Mucosa of rectum (tissue), 2 donors: ENCODE measurements at regions not wholly inside any gene's neighbourhood (a gene's known extent, or its start where the extent isn't known, plus 50 kb on each side); places are given as distances from the start of the nearest gene placed in this dataset.

Experiments used
- H3K27ac ChIP-seq, 2 donors: one replicate each; pipeline ENCODE4 v1.7.0; 2013; ENCODE audit warnings: inconsistent platforms in 2 of 2, low read depth in 2 of 2, low read length in 2 of 2
- H3K27me3 ChIP-seq, 2 donors: one replicate each; pipeline ENCODE4 v1.7.0; 2013; ENCODE audit warnings: low read length in 2 of 2; ENCODE audit not compliant: control insufficient read depth in 2 of 2, insufficient read depth in 2 of 2
- H3K36me3 ChIP-seq, 2 donors: one replicate each; pipeline ENCODE4 v1.7.0; 2013; ENCODE audit warnings: low read length in 2 of 2; ENCODE audit not compliant: control insufficient read depth in 2 of 2, insufficient read depth in 2 of 2
- H3K4me1 ChIP-seq, 2 donors: one replicate each; pipeline ENCODE4 v1.7.0; 2013; ENCODE audit warnings: low read length in 2 of 2, mild to moderate bottlenecking in 1 of 2; ENCODE audit not compliant: control insufficient read depth in 2 of 2, insufficient read depth in 2 of 2
- H3K4me3 ChIP-seq, 2 donors: one replicate each; pipeline ENCODE4 v1.7.0; 2013; ENCODE audit warnings: low read length in 2 of 2
- H3K9ac ChIP-seq, 2 donors: one replicate each; pipeline ENCODE4 v1.7.0; 2013; ENCODE audit warnings: low read length in 2 of 2, low read depth in 1 of 2, mild to moderate bottlenecking in 1 of 2
- H3K9me3 ChIP-seq, 2 donors: one replicate each; pipeline ENCODE4 v1.7.0; 2013; ENCODE audit warnings: low read length in 2 of 2; ENCODE audit not compliant: control insufficient read depth in 2 of 2
- donor health status: healthy.
- donor health status: Normal muscosa, but diverticular disease.

DNA sequence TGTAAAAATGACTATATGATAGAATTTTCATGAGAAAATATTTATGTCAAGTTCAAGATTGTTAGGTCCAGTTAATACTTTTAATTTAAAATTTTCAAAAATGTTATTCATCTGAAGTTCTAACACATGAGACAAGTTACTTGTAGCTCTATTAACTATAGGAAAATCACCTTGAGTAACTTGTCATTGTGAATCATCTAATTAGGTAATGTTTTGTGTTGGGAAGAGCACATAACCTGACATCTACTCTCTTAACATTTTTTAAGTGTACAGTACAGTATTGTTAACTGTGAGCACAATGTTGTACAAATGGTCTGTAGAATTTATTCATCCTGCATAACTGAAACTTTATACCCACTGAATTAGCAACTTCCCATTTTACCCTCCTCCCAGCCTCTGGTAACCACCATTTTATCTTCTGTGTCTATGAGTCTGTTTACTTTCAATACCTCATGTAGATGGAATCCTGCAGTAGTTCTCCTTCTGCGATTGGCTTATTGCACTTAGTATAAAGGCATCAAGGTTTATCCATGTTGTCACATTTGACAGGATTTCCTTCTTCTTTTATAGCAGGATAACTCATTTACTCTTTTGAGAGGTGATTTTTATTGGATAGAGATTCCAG, 54.6 kb downstream of the ARL4A start:
- Histone ChIP-seq H3K36me3 (no peaks in the 10 kb centered on the region), H3K9ac (no peak overlapping the region), H3K4me1 (no peaks in the 10 kb centered on the region), H3K27ac (no peak overlapping the region), H3K9me3 (no peaks in the 10 kb centered on the region), H3K27me3 (no peaks in the 10 kb centered on the region), H3K4me3 (no peak overlapping the region)

GRCh38 chr7:12746211-12746610, 58.8 kb downstream of the ARL4A start:
- no peak overlapping the region for H3K4me3 ChIP-seq
- no peaks in the 10 kb centered on the region for H3K4me1 ChIP-seq
- H3K27ac ChIP-seq, result no peak overlapping the region
- H3K36me3 ChIP-seq, result no peaks in the 10 kb centered on the region
- no peaks in the 10 kb centered on the region for H3K27me3 ChIP-seq
- H3K9ac ChIP-seq, result no peak overlapping the region
- no peaks in the 10 kb centered on the region for H3K9me3 ChIP-seq

DNA sequence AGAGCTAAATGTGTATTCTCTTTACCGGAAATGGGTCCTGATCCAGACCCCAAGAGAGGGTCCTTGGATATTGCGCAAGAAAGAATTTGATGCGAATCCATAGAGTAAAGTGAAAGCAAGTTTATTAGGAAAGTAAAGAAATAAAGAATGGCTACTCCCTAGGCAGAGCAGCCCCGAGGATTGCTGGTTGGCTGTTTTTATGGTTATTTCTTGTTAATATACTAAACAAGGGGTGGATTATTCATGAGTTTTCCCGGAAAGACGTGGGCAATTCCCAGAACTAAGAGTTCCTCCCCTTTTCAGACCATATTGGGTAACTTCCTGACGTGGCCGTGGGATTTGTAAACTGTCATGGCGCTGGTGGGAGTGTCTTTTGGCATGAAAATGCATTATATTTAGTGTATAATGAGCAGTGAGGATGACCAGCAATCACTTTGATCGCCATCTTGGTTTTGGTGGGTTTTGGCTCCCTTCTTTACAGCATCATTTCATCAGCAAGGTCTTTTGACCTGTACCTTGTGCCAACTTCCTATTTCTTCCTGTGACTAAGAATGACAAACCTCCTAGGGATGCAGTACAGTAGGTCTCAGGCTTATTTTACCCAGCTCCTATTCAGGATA, 60.4 kb downstream of the ARL4A start:
- Histone ChIP-seq H3K4me3 (no peak overlapping the region), H3K9me3 (no peaks in the 10 kb centered on the region), H3K27me3 (no peaks in the 10 kb centered on the region), H3K36me3 (no peaks in the 10 kb centered on the region), H3K9ac (no peak overlapping the region), H3K27ac (no peak overlapping the region), H3K4me1 (no peaks in the 10 kb centered on the region)

DNA sequence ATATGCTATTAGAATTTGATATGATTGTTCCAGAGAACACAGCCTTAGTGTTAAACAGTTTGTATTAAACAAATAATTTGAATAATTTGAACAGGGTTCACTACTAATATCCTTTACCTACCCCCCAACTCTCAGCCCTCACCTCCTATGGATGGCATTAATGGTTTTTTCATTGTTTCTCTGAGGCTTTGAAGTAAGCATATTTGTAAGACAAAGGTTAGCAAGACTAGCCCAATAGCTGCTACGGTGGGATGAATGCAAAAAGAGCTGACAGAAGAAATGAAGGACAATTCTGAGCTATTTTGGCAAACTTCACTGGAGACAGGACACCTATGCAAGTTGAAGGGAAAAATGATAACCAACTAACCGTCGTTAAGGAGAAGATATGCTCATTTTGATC, 61.6 kb downstream of the ARL4A start:
- Histone ChIP-seq H3K4me1 (peaks cover 0 to under 1% of the 10 kb centered on the region in 2 donors), H3K4me3 (no peak overlapping the region), H3K27me3 (no peaks in the 10 kb centered on the region), H3K36me3 (no peaks in the 10 kb centered on the region), H3K9me3 (no peaks in the 10 kb centered on the region), H3K9ac (no peak overlapping the region), H3K27ac (no peak overlapping the region)

GRCh38 chr7:12749746-12750145, 62.3 kb downstream of the ARL4A start:
- H3K9ac ChIP-seq, result no peak overlapping the region
- no peaks in the 10 kb centered on the region for H3K36me3 ChIP-seq
- H3K27ac ChIP-seq, result no peak overlapping the region
- H3K4me3 ChIP-seq, result no peak overlapping the region
- no peaks in the 10 kb centered on the region for H3K27me3 ChIP-seq
- H3K9me3 ChIP-seq, result no peaks in the 10 kb centered on the region
- peaks cover 0 to 5% of the 10 kb centered on the region in 2 donors for H3K4me1 ChIP-seq

DNA sequence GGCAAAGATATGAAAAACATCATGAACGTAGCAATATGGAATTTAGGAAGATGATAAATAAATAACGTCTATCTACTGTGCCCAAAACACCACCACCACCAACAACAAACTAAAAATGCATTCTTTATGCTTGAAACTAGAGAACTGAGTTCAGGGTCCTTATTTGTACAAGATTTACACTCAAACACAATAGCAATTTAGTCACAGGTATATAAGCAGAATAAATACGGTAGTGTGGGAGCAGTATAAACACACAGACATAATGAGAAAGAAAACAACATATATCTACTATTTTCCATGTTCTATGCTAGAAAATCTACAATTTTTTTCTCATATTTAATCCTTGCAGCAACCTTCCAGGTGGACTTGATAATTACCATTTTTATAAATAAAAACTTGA, 64.3 kb downstream of the ARL4A start:
- no peak overlapping the region for H3K9ac ChIP-seq
- no peak overlapping the region for H3K4me3 ChIP-seq
- H3K27me3 ChIP-seq, result no peaks in the 10 kb centered on the region
- no peak overlapping the region for H3K27ac ChIP-seq
- no peaks in the 10 kb centered on the region for H3K36me3 ChIP-seq
- no peaks in the 10 kb centered on the region for H3K9me3 ChIP-seq
- H3K4me1 ChIP-seq, result peaks cover 0 to 5% of the 10 kb centered on the region in 2 donors

DNA sequence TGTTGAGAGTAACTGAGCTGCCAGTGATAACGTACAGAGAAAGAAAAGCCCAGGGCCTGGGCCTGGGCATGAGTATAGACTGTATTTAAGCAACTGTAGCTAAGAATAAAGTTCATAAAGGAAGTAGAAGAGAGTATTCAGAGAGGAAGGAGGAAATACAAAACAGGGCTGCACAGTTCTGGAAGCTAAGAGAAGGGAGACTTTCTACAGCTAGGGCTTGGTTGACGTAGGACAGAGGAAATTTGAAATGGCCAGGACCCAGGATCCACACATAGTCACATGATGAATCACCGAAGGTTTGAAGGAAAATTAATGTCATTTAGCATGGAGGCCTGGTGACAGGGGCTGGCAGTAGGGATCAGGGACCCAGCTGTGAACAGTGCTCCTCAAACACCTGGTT, 66.7 kb downstream of the ARL4A start:
- no peak overlapping the region for H3K4me3 ChIP-seq
- peak overlapping the region in 1 of 2 donors; percentile 26 for H3K9ac ChIP-seq
- H3K27me3 ChIP-seq, result no peaks in the 10 kb centered on the region
- no peak overlapping the region for H3K27ac ChIP-seq
- H3K36me3 ChIP-seq, result no peaks in the 10 kb centered on the region
- H3K9me3 ChIP-seq, result no peaks in the 10 kb centered on the region
- H3K4me1 ChIP-seq, result peaks cover 0 to 5% of the 10 kb centered on the region in 2 donors

GRCh38 chr7:12756821-12757220, 69.4 kb downstream of the ARL4A start:
- H3K9ac ChIP-seq, result no peak overlapping the region
- H3K4me1 ChIP-seq, result peaks cover 0 to 5% of the 10 kb centered on the region in 2 donors
- no peak overlapping the region for H3K27ac ChIP-seq
- no peaks in the 10 kb centered on the region for H3K9me3 ChIP-seq
- H3K27me3 ChIP-seq, result no peaks in the 10 kb centered on the region
- H3K36me3 ChIP-seq, result no peaks in the 10 kb centered on the region
- H3K4me3 ChIP-seq, result no peak overlapping the region

DNA sequence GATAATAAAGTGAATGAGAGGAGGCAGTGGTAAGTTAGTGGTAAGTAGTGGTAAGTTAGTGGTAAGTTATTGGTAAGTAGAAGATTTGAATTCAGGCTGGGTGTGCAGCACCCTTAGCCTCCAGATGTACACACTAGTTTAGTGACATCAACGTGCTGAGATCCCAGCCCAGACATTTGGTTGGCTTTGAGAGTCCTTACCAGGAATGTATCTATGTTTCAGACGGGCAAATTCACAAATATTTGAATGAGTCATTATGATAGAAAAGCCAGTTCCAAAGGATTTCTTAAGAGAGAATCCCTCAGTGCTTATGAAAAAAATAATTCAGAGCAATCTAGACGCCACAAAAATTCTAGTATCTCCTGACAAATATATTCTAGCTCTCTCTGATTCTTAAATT, 70.0 kb downstream of the ARL4A start:
- Histone ChIP-seq H3K27me3 (no peaks in the 10 kb centered on the region), H3K36me3 (no peaks in the 10 kb centered on the region), H3K27ac (no peak overlapping the region), H3K9me3 (no peaks in the 10 kb centered on the region), H3K4me3 (no peak overlapping the region), H3K4me1 (peaks cover 0 to 5% of the 10 kb centered on the region in 2 donors), H3K9ac (no peak overlapping the region)

DNA sequence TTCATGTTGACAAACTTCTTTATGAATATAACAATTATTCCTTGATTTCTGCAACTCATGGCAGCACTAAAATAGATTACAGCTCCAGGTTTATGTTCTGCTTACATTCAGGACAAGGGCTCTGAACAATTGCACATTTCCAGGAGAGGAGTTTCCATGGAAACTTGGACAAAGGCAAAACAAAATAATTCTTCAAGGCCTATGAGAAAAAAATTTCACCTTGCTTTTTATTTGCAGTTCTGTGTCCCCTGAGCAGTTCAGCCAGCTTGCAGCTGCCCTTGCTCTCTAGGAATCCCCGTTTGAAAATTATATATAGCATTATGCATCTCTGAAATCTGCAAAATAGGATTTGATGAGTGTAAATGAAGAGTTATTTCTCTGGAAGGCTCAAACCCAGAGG, 71.7 kb downstream of the ARL4A start:
- no peak overlapping the region for H3K4me3 ChIP-seq
- no peaks in the 10 kb centered on the region for H3K36me3 ChIP-seq
- H3K9me3 ChIP-seq, result no peaks in the 10 kb centered on the region
- peaks cover 0 to 4% of the 10 kb centered on the region in 2 donors for H3K4me1 ChIP-seq
- no peaks in the 10 kb centered on the region for H3K27me3 ChIP-seq
- no peak overlapping the region for H3K27ac ChIP-seq
- no peak overlapping the region for H3K9ac ChIP-seq
